ENCODE measurements at regions not wholly inside any gene's neighbourhood (a gene's known extent, or its start where the extent isn't known, plus 50 kb on each side); places are given as distances from the start of the nearest gene placed in this dataset.

GRCh38 chr5:143573568-143574170, 170.2 kb upstream of the NR3C1 start:
- in situ Hi-C loops (cut with HindIII; ENCODE audit: low sequenced_read_pairs), result no loop called here
- no peak for TF ChIP-seq CTCF (IDR thresholded peaks at IDR 0.05; ENCODE audit: low read depth, low read length, missing control alignments)
- DNase-seq (ENCODE audit: low read depth), result no peak

GRCh38 chr5:143572671-143573070, 169.2 kb upstream of the NR3C1 start:
- TF ChIP-seq CTCF (IDR thresholded peaks at IDR 0.05; ENCODE audit: low read depth, low read length, missing control alignments), result no peak
- no peak for DNase-seq (ENCODE audit: low read depth)
- in situ Hi-C loops (cut with HindIII; ENCODE audit: low sequenced_read_pairs), result no loop called here

More at GRCh38 chr5:143573568-143574170, 170.2 kb upstream of the NR3C1 start:
- H3K4me3 ChIP-seq (ENCODE audit: low read depth, low read length), result no peak overlapping the region

GRCh38 chr5:143571642-143572624, 168.4 kb upstream of the NR3C1 start:
- no peak for DNase-seq (ENCODE audit: low read depth)
- in situ Hi-C loops (cut with HindIII; ENCODE audit: low sequenced_read_pairs), result no loop called here
- no peak overlapping the region for H3K4me3 ChIP-seq (ENCODE audit: low read depth, low read length)

More at GRCh38 chr5:143572671-143573070, 169.2 kb upstream of the NR3C1 start:
- H3K4me3 ChIP-seq (ENCODE audit: low read depth, low read length), result no peak overlapping the region

GRCh38 chr5:143570989-143571388, 167.5 kb upstream of the NR3C1 start:
- H3K4me3 ChIP-seq (ENCODE audit: low read depth, low read length), result no peak overlapping the region
- no peak for DNase-seq (ENCODE audit: low read depth)
- in situ Hi-C loops (cut with HindIII; ENCODE audit: low sequenced_read_pairs), result no loop called here
- TF ChIP-seq CTCF (IDR thresholded peaks at IDR 0.05; ENCODE audit: low read depth, low read length, missing control alignments), result no peak

More at GRCh38 chr5:143571642-143572624, 168.4 kb upstream of the NR3C1 start:
- TF ChIP-seq CTCF (IDR thresholded peaks at IDR 0.05; ENCODE audit: low read depth, low read length, missing control alignments), result no peak

GRCh38 chr5:143569722-143570567, 166.5 kb upstream of the NR3C1 start:
- no peak overlapping the region for H3K4me3 ChIP-seq (ENCODE audit: low read depth, low read length)
- in situ Hi-C loops (cut with HindIII; ENCODE audit: low sequenced_read_pairs), result no loop called here
- no peak for TF ChIP-seq CTCF (IDR thresholded peaks at IDR 0.05; ENCODE audit: low read depth, low read length, missing control alignments)
- DNase-seq (ENCODE audit: low read depth), result no peak

GRCh38 chr5:143569213-143569701, 165.8 kb upstream of the NR3C1 start:
- H3K4me3 ChIP-seq (ENCODE audit: low read depth, low read length), result no peak overlapping the region
- DNase-seq (ENCODE audit: low read depth), result peak; percentile 93
- TF ChIP-seq CTCF (IDR thresholded peaks at IDR 0.05; ENCODE audit: low read depth, low read length, missing control alignments), result no peak
- in situ Hi-C loops (cut with HindIII; ENCODE audit: low sequenced_read_pairs), result no loop called here
